GM12878 (cell line): ENCODE measurements at regions not wholly inside any gene's neighbourhood (a gene's known extent, or its start where the extent isn't known, plus 50 kb on each side); places are given as distances from the start of the nearest gene placed in this dataset.

Source experiments
- ATAC-seq: fragments of 200-7000 bp; cut with Tn5 transposase; 3 replicates; pipeline ENCODE4 v1.9.1; 2020; ENCODE audit warnings: mild to moderate bottlenecking, moderate library complexity
- BruUV-seq: library from RNA; stranded (reverse); fragments of 400-500 nt; replicated peaks from 2 replicates; lab custom pipeline; 2021; lab: Mats Ljungman, UMichigan
- CTCF ChIA-PET: fragments of 300-600 bp; sonication (Branson Sonifier 250); formaldehyde crosslinking; extraction: SDS; loops from one replicate; lab custom pipeline; 2021; ENCODE audit warnings: inconsistent platforms; lab: Yijun Ruan, JAX
- POLR2A ChIA-PET: fragments of 350-600 bp; formaldehyde crosslinking; extraction: SDS; loops from one replicate; lab custom pipeline; 2021; ENCODE audit warnings: inconsistent platforms; lab: Charles Lee
- RAD21 ChIA-PET: fragments of 300-600 bp; sonication (Branson Sonifier 250); formaldehyde crosslinking; loops from one replicate; lab custom pipeline; 2023; ENCODE audit warnings: antibody characterized with exemption; ENCODE audit not compliant: unreplicated experiment; lab: Charles Lee
- SMC1A ChIA-PET: fragments of 300-600 bp; sonication (Branson Sonifier 250); formaldehyde crosslinking; loops from one replicate; lab custom pipeline; 2023; ENCODE audit not compliant: unreplicated experiment, uncharacterized antibody; lab: Charles Lee
- DNase-seq: peaks from one replicate; pipeline ENCODE4 v3.0.0-alpha.2; 2011; ENCODE audit warnings: low read depth, low spot score
- FAIRE-seq: peaks from 3 replicates; lab custom pipeline; 2011; peaks lifted over from hg19 to GRCh38; lab: Jason Lieb, UNC
- H2AFZ ChIP-seq: 2 replicates; pipeline ENCODE4 v1.6.0; 2011; ENCODE audit warnings: low read depth, low read length, control low read depth; ENCODE audit not compliant: control insufficient read depth
- H3K27ac ChIP-seq: 2 replicates; pipeline ENCODE4 v1.5.1; 2011; ENCODE audit warnings: control low read depth; ENCODE audit not compliant: control insufficient read depth, insufficient read depth
- H3K27me3 ChIP-seq, 2 experiments: replicated peaks in 1 of 2; 2 replicates each; pipeline versions ENCODE4 v1.6.0 to v1.6.1; 2011; ENCODE audit warnings: low read length in 1 of 2; ENCODE audit not compliant: control insufficient read depth in 2 of 2, insufficient read depth in 2 of 2
- H3K36me3 ChIP-seq, 2 experiments: 2 replicates each; pipeline ENCODE4 v1.5.1; 2011; ENCODE audit warnings: low read length in 1 of 2; ENCODE audit not compliant: control insufficient read depth in 2 of 2, insufficient read depth in 2 of 2
- H3K4me1 ChIP-seq: 2 replicates; pipeline ENCODE4 v1.6.1; 2011; ENCODE audit warnings: mild to moderate bottlenecking, low read length, moderate library complexity, mixed read lengths; ENCODE audit not compliant: control insufficient read depth, insufficient read depth
- H3K4me2 ChIP-seq: 2 replicates; pipeline ENCODE4 v1.6.0; 2011; ENCODE audit warnings: control low read depth; ENCODE audit not compliant: control insufficient read depth, insufficient read depth
- H3K4me3 ChIP-seq: fragments of 200-600 bp; sonication (generic); 2 replicates; pipeline ENCODE4 v1.5.1; 2016
- H3K79me2 ChIP-seq: 2 replicates; pipeline ENCODE4 v1.6.0; 2011; ENCODE audit warnings: low read length; ENCODE audit not compliant: control insufficient read depth, insufficient read depth
- H3K9ac ChIP-seq: 2 replicates; pipeline ENCODE4 v1.8.0; 2011; ENCODE audit warnings: low read length, control low read depth, mixed read lengths; ENCODE audit not compliant: control insufficient read depth, insufficient read depth
- H3K9me3 ChIP-seq: replicated peaks from 3 replicates; pipeline ENCODE4 v1.5.1; 2011; ENCODE audit warnings: mild to moderate bottlenecking, low read length; ENCODE audit not compliant: control insufficient read depth, insufficient read depth
- H4K20me1 ChIP-seq: 2 replicates; pipeline ENCODE4 v1.6.0; 2011; ENCODE audit not compliant: control insufficient read depth, insufficient read depth
- CBX5 ChIP-seq: sonication (generic); IDR thresholded peaks from 2 replicates; pipeline ENCODE4 v1.6.1; 2016; ENCODE audit warnings: low read depth, moderate library complexity, mild to moderate bottlenecking, inconsistent platforms
- CEBPB ChIP-seq, 2 experiments: fragments of 150-350 bp in 1 of 2; IDR thresholded peaks; 2 replicates each; pipeline ENCODE4 v1.6.1; 2012 to 2014; ENCODE audit warnings: low read depth in 2 of 2, low read length in 2 of 2, borderline replicate concordance in 1 of 2, inconsistent platforms in 1 of 2
- CHD4 ChIP-seq: fragments of 200-600 bp; sonication (generic); IDR thresholded peaks from 2 replicates; pipeline ENCODE4 v1.6.1; 2016; ENCODE audit warnings: mild to moderate bottlenecking
- EED ChIP-seq: sonication (generic); IDR thresholded peaks from 2 replicates; pipeline ENCODE4 v1.6.1; 2016; ENCODE audit warnings: antibody characterized with exemption, low read depth
- EZH2 ChIP-seq: IDR thresholded peaks from 2 replicates; pipeline ENCODE4 v1.6.1; 2012; ENCODE audit warnings: low read depth, mild to moderate bottlenecking, control low read depth, inconsistent platforms, low read length, borderline replicate concordance; ENCODE audit not compliant: control insufficient read depth
- HDGF ChIP-seq: fragments of 450-650 bp; IDR thresholded peaks from 2 replicates; pipeline ENCODE4 v1.6.1; 2016; ENCODE audit warnings: antibody characterized with exemption
- MEF2B ChIP-seq: fragments of 450-650 bp; IDR thresholded peaks from 2 replicates; pipeline ENCODE4 v1.6.1; 2018; ENCODE audit warnings: mild to moderate bottlenecking, moderate library complexity; ENCODE audit not compliant: partially characterized antibody, poor library complexity, severe bottlenecking
- MLLT1 ChIP-seq: fragments of 450-650 bp; IDR thresholded peaks from 2 replicates; pipeline ENCODE4 v1.6.1; 2016; ENCODE audit warnings: mild to moderate bottlenecking
- NR2C2 ChIP-seq: IDR thresholded peaks from 2 replicates; pipeline ENCODE4 v1.6.1; 2011; ENCODE audit warnings: borderline replicate concordance, low read depth; ENCODE audit not compliant: control insufficient read depth, insufficient read length
- NR2F1 ChIP-seq: fragments of 450-650 bp; conservative IDR thresholded peaks from 2 replicates; pipeline ENCODE4 v1.6.1; 2017; ENCODE audit warnings: mild to moderate bottlenecking
- PBX3 ChIP-seq: IDR thresholded peaks from 2 replicates; pipeline ENCODE4 v1.6.1; 2011; ENCODE audit warnings: mild to moderate bottlenecking, low read depth, low read length, moderate library complexity; ENCODE audit not compliant: insufficient replicate concordance
- RAD51 ChIP-seq: fragments of 450-650 bp; IDR thresholded peaks from 2 replicates; pipeline ENCODE4 v1.6.1; 2016; ENCODE audit warnings: moderate library complexity, mild to moderate bottlenecking, inconsistent platforms
- RBBP5 ChIP-seq: fragments of 200-600 bp; sonication (generic); conservative IDR thresholded peaks from 2 replicates; pipeline ENCODE4 v1.6.1; 2016
- USF1 ChIP-seq: IDR thresholded peaks from 2 replicates; pipeline ENCODE4 v1.6.1; 2011; ENCODE audit warnings: borderline replicate concordance, low read depth, mild to moderate bottlenecking, moderate library complexity, mixed read lengths, low read length; ENCODE audit not compliant: insufficient read depth; ENCODE audit errors: extremely low read length
- in situ Hi-C: fragments of 300-500 bp; cut with MboI; formaldehyde crosslinking; loops from 9 replicates; pipeline ENCODE4 v1.14.3; 2018; ENCODE audit warnings: mixed read lengths
- intact Hi-C: fragments of 100-400 bp; cut with micrococcal nuclease; formaldehyde crosslinking; loops from one replicate; pipeline ENCODE4 v1.14.2; 2022; ENCODE audit not compliant: unreplicated experiment

DNA sequence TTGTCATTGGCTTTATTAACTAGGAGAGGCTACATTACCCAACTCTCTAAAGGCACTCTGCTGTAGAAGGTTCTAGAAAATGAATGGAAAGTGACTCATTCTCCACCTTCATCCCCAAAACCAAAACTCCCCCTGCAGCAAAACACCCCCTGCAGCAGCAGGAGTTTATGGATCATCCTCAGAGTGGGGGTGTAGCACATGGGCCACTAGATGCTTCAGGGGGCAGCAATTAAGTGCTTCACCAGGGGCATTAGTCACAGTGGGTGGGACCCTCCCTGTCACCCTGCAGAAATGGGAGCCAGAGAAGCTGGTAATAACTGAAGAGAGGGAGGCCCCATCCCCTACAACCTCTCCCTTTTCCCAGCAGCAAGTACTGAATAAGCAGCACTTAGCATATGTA lies 64.5 kb upstream of the MED4 start:
- no TSS peak for BruUV-seq
- DNase-seq (no peak), FAIRE-seq (no peak), ATAC-seq (no peak)
- Histone ChIP-seq H3K27ac (no peak overlapping the region), H3K36me3 (no peaks in the 10 kb centered on the region), H3K4me1 (peaks cover 9% of the 10 kb centered on the region), H2AFZ (no peak overlapping the region), H3K27me3 (no peaks in the 10 kb centered on the region), H3K9me3 (no peaks in the 10 kb centered on the region; the same call in 2 of the 3 replicates), H3K9ac (no peak overlapping the region), H3K4me3 (no peak overlapping the region), H3K79me2 (no peaks in the 10 kb centered on the region), H4K20me1 (no peaks in the 10 kb centered on the region), H3K4me2 (no peak overlapping the region)
- SMC1A ChIA-PET, result no interaction called here
- TF ChIP-seq MLLT1, result no peak
- TF ChIP-seq CHD4, result no peak
- TF ChIP-seq CBX5, result no peak
- no peak for TF ChIP-seq EZH2
- TF ChIP-seq PBX3, result no peak
- TF ChIP-seq HDGF, result no peak
- TF ChIP-seq RBBP5, result no peak
- TF ChIP-seq EED, result no peak
- no peak for TF ChIP-seq NR2F1
- no peak for TF ChIP-seq USF1
- no peak for TF ChIP-seq RAD51
- TF ChIP-seq MEF2B, result no peak
- TF ChIP-seq CEBPB (IDR thresholded peaks at IDR 0.05; ENCODE audit: borderline replicate concordance in 1 of 2, low read depth in 2 of 2, low read length in 2 of 2), result no peak
- TF ChIP-seq NR2C2, result no peak
- intact Hi-C loops (no loop called here), in situ Hi-C loops (no loop called here)
- RAD21 ChIA-PET, result no interaction called here
- POLR2A ChIA-PET, result no interaction called here
- CTCF ChIA-PET, result no interaction called here
